GM12892 (cell line): ENCODE measurements at regions not wholly inside any gene's neighbourhood (a gene's known extent, or its start where the extent isn't known, plus 50 kb on each side); places are given as distances from the start of the nearest gene placed in this dataset.

Source experiments
- DNase-seq: peaks from one replicate; pipeline ENCODE4 v3.0.0; 2011; ENCODE audit not compliant: insufficient read length
- FAIRE-seq: peaks from 2 replicates; lab custom pipeline; 2011; peaks lifted over from hg19 to GRCh38; lab: Jason Lieb, UNC
- POLR2A ChIP-seq: IDR thresholded peaks from 2 replicates; pipeline ENCODE4 v1.6.1; 2011; ENCODE audit warnings: low read depth, low read length, control low read depth
- POLR2AphosphoS5 ChIP-seq: IDR thresholded peaks from 2 replicates; pipeline ENCODE4 v1.6.1; 2011; ENCODE audit warnings: low read depth, low read length, control low read depth
- TAF1 ChIP-seq: IDR thresholded peaks from 2 replicates; pipeline ENCODE4 v1.6.1; 2011; ENCODE audit warnings: low read depth, mild to moderate bottlenecking, control low read depth, low read length, borderline replicate concordance

DNA sequence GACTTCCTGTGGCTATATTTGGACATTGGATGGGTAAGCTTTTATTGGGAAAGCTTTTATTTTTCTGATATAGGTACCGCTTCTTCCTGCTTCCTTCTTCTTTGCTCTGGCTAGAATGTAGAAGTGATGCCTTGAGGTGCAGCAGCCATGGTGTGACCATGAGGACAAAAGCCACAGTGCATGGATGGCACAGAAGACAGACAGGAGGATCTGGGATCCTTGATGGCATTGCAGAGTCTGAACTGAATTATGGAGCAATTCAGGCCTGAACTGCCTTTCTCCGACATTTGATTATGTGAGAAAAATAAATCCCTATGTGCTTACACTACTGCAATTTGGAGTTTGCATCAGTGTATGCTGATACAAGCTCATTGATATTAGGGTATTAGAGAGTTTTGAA lies 191.3 kb upstream of the CRY1 start:
- FAIRE-seq (no peak), DNase-seq (no peak)
- TF ChIP-seq POLR2A (no peak), TAF1 (no peak), POLR2AphosphoS5 (no peak)

GRCh38 chr12:107287436-107288413 lies 194.4 kb upstream of the CRY1 start:
- DNase-seq = no peak
- TF ChIP-seq POLR2A = no peak
- no peak for TF ChIP-seq POLR2AphosphoS5
- TF ChIP-seq TAF1 = no peak
- FAIRE-seq = no peak

- DNase-seq (no peak), FAIRE-seq (no peak)
- no peak for TF ChIP-seq POLR2AphosphoS5
- no peak for TF ChIP-seq TAF1
- no peak for TF ChIP-seq POLR2A
Observed at GRCh38 chr12:107288414-107289127, 195.2 kb upstream of the CRY1 start.

DNA sequence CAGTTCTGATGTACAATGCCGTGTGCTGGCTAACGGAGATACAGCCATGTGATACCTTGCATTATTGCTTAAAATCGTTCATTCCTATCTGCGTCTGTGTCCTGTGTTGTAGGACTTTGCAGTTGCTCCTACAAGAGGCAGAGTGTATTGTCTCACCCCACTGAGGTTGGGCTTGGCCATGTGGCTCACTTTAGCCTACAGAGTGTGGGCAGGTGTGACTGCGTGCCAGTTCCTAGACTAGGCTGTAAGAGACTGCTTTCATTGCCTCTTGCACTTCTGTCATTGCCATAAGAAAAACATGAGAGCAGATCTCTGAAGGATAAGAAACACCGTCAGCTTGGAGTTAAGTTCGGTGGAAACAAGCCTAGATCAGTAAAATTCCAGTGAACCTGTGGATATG lies 197.7 kb upstream of the CRY1 start:
- no peak for FAIRE-seq
- TF ChIP-seq POLR2A (no peak), POLR2AphosphoS5 (no peak), TAF1 (no peak)
- DNase-seq = no peak

GRCh38 chr12:107296681-107297089 lies 203.3 kb upstream of the CRY1 start:
- no peak for TF ChIP-seq POLR2A
- no peak for TF ChIP-seq POLR2AphosphoS5
- DNase-seq (no peak), FAIRE-seq (no peak)

DNA sequence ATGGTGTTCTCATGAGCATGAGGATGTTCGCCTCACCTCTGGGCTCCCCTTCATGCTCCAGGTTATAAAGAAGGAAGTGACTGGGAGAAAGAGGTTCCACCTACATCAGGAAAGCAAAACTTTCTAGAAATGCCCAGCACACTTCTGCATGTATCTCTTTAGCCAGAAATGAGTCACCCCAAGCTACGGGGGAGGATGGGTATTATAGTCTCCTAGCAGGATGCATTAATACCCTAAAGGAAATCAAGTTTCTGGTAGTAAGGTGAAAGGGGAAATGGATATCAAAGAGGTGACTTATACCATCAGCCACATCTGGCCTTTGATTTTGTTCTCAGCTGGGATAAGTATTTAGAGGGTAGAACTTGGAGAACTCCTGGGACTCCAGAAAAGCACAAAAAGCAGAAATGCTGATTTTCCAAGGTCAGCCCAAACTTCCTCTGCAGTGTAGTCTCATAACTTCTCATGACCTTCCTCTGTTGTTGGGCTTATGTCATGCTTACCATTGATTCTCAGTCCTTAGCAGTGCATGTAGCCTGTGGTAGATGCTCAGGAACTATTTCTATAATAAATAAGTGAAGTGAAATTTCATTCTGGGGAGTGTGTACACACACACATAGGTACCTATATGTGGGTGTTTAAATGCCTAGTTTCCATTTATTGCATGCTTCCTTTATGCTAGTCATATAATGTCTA lies 209.4 kb upstream of the CRY1 start:
- TF ChIP-seq POLR2A (no peak), TAF1 (no peak), POLR2AphosphoS5 (no peak)
- DNase-seq (no peak), FAIRE-seq (no peak)

DNA sequence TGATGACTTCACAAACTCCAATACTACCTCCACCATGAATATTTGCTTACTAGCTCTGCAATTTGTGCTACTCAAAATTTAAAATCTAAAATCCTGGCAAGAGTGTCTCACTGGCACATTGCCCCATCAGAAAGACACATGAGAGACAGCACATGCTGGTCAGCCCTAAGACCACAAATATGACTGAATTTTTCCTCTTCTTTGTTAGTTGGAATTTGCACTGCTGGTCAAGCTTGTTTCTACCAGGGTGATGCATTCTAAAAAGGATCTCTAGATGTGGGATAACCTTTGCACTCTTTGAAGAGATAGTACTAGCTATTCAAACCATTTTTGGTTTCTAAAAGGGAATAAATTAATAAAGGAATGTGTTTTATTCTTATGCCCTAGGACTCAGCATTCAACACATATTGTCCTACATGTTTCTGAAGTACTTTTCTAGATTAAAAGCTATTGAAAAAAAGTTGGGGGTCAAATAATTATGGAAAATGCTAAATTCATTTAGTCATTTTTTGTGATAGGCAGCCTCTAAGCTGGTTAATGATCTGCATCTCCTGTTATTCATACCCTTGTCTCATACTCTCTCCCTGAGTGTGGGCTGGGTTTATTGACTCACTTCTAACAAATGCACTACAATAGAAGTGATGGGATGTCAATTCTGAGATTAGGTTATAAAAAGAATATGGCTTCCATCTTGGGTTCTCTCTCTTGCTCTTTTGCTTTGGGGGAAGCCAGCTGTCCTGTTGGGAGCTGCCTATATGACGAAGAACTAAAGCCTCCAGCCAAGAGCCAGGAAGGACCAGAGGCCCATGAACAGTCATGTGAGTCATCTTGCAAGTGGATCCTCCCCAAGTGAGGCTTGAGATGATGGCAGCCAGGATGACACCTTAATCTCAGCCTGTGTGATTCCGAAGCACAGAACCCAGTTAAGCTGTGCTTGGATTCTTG lies 211.5 kb upstream of the CRY1 start:
- no peak for TF ChIP-seq POLR2AphosphoS5
- no peak for TF ChIP-seq POLR2A
- TF ChIP-seq TAF1 = no peak
- DNase-seq (no peak), FAIRE-seq (no peak)

- TF ChIP-seq POLR2A = no peak
- no peak for TF ChIP-seq TAF1
- no peak for TF ChIP-seq POLR2AphosphoS5
- FAIRE-seq (no peak), DNase-seq (no peak)
Observed at GRCh38 chr12:107306141-107306659, 212.9 kb upstream of the CRY1 start.

- DNase-seq (no peak), FAIRE-seq (no peak)
- TF ChIP-seq POLR2A (no peak), TAF1 (no peak), POLR2AphosphoS5 (no peak)
Observed at GRCh38 chr12:107308310-107308709, 215.0 kb upstream of the CRY1 start.

DNA sequence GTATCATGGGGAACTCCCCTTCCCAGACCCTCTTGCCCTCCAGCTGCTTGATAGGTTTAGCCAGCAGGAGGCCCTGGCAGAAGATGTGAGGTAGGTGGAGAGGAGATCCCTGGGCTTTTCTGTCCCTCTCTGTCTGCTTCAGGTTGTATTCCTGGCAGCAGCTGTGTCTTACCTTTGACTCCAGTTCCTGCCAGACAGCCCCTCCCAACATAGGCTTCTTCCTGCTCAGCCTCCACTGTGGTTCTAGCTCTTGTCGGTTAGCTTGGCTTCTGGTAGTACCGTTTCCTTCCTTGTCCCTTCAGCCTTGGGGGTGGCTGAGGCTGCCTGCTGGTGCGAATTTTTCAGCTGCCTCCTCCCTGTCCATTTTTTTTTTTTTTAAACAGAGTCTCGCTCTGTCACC lies 215.7 kb upstream of the CRY1 start:
- TF ChIP-seq POLR2A = no peak
- FAIRE-seq (no peak), DNase-seq (no peak)
